ENCODE measurements at regions not wholly inside any gene's neighbourhood (a gene's known extent, or its start where the extent isn't known, plus 50 kb on each side); places are given as distances from the start of the nearest gene placed in this dataset.

DNA sequence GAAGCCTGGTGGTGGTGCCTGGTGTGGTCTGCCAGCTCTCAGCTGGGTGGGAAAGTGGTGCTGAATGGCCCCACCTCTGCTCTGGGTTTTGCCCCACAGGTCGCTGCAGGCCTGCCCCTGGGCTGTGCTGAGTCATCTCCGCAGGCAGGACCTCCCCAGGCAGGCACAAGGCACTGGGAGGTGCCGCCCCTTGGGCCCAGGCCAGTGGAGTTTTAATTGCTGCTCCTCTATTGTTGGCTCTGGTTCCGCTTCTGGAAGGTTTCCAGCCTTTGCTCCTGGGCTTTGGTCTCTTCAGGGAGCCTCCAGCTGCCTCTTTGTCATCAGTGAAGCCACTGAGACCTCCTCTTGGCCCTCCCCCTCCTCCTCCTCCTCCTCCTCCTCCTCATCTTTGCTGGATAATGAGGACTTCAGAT is 180.3 kb upstream of the GRB10 start:
- no peak for DNase-seq (ENCODE audit: low spot score)
- intact Hi-C loops (cut with DNase I) = no loop called here

DNA sequence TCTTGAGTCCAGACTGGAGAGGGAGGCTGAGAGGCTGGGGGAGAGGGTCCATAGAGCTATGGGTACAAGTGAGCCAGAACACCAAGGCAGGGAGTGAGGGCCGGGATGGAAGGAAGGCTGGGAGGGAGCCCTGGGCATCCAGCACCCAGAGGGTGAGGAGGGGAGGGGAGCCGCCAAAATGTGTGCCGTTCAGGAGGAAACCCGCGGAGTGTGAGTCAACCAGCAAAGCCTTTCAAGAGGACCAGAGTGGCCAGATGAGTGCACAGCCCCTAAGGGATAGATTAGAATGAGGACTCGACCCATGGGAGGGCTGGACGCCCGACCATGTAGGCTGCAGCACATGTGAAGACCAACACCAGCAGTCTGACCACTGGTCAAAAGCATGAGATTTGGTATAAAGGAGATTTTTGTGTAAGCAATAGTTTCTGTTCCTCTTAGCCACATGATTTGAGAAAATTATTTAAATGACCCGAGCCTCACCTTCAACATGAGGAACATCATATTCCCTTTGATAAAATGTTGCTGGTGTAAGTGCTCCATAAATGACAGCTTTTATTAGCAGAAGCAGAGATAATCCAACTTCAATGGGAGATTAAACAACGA is 179.7 kb upstream of the GRB10 start:
- no peak for DNase-seq (ENCODE audit: low spot score)
- intact Hi-C loops (cut with DNase I) = no loop called here

DNA sequence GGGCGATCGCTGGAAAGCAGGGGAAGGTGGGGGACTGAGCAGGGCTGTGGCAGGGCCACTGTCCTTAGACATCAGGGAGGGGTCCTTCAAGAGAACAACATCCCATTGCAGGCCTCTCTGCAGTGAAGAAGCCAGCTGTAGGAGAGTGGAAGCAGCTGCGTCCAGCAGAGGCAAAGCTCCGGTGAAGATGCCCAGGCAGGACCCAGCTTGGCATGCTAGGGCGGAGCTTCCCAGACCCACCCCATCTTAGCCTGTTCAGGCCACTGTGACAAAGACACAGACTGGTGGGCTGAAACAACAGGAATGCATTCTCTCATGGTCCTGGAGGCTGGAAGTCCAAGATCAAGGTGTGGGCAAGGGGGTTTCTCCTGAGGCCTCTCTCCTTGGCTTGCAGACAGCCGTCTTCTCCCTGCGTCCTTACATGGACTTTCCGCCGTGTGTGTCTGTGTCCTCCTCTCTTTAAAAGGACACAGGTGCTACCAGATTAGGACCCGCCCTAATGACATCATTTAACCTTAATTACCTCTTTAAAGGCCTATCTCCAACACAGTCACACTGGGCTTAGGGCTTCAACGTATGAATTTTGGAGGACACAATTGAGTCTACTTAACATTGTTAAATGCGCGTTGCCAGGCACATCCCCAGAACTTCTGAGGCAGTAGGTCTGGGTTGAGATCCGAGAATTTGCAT is 178.1 kb upstream of the GRB10 start:
- no peak for DNase-seq (ENCODE audit: low spot score)
- intact Hi-C loops (cut with DNase I) = no loop called here

DNA sequence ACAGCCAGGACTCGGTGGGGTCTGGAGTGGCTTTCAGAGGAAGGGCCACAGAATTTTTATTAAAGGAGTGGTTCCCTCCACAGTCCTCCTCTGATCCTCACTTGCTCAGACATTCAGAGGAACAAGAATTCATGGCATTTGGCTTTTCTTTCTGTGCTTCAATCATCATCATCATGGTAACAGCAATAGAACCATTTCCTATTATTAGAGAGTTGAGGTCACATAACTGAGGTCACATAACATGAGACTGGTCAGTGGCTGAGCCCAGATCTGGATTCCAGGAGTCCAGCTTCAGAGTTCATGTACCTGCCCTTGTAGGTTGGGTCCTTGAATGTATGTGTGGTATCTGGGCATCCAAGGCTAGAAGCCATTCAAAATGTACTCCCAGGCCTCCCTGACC is 177.3 kb upstream of the GRB10 start:
- intact Hi-C loops (cut with DNase I) = no loop called here
- DNase-seq (ENCODE audit: low spot score) = no peak

DNA sequence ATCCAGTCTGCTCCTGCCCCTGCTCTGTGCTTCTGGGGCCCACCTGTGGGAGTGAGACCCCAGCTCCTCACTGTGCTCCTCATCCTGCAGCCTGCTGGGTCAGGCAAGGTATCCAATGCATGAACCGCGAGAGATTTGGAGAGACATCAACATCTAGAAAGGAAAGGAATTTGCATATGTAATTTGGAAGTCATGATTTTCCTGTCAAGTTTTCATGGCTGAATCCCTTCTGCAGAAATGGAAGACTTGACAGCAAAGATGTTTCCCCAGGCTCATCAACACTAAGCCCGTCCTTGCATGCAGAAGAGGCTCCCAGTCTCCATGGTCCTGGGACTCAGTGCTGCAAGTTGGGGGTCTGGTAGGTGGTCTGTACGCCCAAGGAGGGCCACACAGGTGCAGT is 176.9 kb upstream of the GRB10 start:
- intact Hi-C loops (cut with DNase I) = no loop called here
- no peak for DNase-seq (ENCODE audit: low spot score)

DNA sequence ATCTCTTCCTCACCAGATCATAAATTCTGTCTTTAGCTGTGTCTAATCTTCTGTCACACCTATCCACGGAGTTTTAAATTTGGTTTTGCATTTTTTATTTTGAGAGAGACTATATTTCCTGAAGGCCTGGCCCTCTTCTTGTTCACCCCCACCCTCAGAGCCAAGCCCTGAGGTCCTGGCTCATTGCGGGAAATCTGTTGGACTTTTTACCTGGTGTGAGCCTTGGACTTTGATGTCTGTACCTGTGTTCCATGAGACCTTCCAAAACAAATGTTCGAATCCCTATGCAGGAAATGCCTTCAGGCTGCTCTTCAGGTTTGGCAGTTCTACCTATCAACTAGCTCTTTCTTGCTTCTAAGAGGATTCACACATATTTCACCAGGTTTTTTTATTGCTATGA is 175.2 kb upstream of the GRB10 start:
- intact Hi-C loops (cut with DNase I) = no loop called here
- DNase-seq (ENCODE audit: low spot score) = no peak

DNA sequence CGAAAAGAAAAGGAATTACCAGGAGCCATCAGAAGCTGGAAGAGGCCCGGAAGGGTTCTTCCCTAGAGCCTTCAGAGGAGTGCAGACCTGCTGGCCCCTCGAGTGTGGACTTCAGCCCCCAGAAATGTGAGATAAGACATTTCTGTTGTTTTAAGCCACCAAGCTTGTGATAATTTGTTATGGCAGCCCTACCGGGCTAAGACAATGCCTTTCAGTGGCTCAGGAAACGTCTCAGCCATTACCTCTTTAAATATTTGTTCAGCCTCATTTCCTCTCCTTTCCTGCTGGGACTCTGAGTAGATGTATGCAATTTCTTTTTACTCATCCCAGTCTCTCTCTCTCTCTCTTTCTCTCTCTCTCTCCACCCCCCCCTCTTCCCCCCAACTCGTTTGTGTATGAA is 174.7 kb upstream of the GRB10 start:
- intact Hi-C loops (cut with DNase I) = no loop called here
- no peak for DNase-seq (ENCODE audit: low spot score)

DNA sequence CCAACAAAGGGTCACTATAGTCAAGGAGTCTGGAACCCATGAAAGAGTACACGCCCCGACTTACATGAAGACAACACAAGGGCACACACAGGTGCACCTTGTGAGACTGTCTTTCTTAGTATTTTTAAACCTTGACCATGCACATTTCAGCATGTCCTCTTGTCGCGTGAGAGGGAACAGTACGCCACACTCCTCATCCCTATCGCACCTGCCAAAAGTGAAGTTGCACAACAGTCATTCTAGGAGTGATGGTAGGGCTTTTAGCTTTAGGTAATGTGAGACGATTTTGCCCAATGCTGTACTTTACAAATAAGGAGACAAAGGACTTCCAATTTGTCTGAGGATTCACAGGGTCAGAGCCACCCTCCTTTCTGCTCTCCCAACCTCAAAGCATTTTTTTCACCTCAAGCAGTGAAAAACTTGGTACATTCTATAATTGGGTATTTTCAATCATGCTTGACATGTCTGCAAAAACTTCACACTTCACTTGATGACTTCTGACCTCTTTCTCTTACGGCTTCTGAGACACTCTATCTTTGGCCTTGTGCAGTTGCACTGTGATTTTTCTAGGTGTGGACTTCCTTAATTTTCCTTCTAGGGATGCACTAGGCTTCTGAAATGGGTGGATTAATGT is 173.9 kb upstream of the GRB10 start:
- DNase-seq (ENCODE audit: low spot score) = no peak
- intact Hi-C loops (cut with DNase I) = no loop called here

DNA sequence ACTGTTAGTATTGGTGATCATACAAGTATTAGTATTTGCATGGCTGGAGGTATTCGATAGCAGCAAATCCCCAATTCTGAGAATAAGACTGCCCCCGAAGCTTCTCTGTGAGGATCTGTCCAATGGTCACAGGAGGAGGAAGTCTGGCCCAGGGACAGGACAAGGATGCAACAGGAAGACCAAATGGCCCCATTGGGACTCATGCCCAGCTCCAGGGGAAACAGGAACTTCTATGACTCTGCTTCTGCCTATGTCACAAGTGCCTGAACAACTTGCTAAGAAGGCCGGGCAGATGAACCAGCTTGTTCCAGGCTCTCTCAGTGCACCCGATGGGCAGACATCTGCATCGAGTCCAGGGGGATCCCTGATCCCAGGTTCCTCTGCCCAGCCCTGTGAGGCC is 172.0 kb upstream of the GRB10 start:
- intact Hi-C loops (cut with DNase I) = no loop called here
- DNase-seq (ENCODE audit: low spot score) = no peak

DNA sequence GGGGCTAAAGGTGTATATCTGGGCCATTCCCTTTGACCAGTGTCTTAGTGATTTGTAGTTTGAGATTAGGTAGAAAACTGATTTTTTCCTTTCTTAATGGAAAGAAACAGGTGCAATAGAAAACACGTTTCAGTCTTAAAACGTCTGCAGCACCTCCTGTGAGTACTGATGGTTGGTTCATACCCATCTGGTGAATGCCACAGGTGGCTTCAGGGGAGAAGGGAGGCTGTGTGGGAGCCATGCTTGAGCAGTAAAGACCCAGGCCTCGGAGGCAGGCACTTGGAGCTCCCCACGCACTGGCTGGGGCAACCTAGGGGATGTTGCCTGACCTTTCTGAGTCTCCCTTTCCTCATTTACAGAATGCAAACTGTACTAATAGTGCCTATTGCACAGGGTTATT is 171.5 kb upstream of the GRB10 start:
- intact Hi-C loops (cut with DNase I) = no loop called here
- no peak for DNase-seq (ENCODE audit: low spot score)

DNA sequence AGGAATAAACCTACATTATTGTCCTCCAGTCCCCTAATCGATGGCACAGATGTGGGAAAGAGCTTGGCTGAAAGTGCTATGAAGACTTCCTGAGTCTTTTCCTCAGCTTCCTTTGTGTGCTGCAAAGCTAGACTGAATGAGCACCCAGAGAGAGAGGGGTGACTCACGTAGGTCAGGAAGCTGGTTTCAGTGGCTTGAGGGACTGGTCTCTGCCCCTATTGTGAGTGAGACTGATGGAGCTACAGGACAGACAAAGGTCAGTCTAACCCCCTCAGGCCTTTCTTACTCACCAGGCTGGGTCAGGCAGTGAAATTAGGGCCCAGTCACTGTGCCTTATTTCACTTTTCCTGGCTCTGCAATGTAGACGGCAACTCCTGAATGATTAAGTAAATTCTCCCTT is 171.1 kb upstream of the GRB10 start:
- intact Hi-C loops (cut with DNase I) = no loop called here
- no peak for DNase-seq (ENCODE audit: low spot score)

DNA sequence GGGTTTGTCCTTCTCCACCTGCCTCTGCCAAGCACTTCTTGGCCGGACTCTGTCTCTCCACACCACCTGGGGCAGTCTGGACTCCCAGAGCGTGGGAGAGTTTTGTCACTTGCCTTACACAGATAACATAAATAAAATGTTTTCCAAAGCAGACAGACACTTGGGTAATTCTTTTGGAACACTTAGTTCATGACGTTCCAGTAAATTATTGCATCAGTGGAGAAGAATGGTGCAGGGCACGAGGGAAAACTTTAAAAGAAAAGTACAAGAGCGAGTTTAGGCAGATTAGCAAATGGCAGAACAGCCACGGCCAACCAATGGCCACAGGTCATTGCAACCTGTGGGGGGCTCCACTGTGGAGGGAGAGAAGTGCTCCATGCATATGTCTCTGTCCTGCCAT is 170.6 kb upstream of the GRB10 start:
- DNase-seq (ENCODE audit: low spot score) = no peak
- intact Hi-C loops (cut with DNase I) = no loop called here

DNA sequence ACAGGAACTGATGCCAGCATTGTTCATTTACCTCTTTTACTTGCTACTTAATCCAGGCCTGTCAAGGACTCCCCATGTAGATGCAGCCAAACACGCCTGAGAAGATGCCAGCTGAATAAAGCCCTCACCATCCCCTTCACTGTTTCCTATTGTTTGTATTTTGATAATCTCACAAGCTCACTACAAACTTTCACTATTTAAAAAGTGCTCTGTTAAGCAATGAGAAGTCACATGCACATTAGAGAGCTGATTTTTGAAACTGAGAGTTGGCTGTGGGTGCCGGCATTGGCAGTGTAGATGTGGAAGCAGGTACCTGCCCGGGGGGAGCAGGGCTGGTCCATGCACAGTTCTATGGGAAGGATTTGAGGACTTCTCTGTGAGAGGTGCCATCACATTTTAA is 169.8 kb upstream of the GRB10 start:
- intact Hi-C loops (cut with DNase I) = no loop called here
- DNase-seq (ENCODE audit: low spot score) = no peak

DNA sequence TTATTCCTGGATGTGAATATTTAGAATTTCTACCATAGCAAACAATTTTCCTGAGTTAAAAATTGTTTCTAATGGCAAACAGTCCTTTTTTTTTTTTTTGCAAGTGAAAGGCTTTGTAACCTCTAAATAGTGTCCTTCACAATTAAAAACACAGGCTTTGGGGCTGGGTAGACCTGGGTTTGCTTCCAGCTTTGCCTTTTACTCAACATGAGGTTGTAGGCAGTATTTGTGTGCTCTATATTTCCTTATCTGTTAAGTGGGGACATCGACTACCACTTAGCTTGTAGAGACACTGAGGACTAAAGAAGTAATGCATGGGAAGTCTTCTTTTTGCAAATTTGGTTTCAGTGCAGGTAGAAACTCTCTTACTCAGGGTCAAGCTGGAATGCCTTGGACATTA is 169.4 kb upstream of the GRB10 start:
- no peak for DNase-seq (ENCODE audit: low spot score)

DNA sequence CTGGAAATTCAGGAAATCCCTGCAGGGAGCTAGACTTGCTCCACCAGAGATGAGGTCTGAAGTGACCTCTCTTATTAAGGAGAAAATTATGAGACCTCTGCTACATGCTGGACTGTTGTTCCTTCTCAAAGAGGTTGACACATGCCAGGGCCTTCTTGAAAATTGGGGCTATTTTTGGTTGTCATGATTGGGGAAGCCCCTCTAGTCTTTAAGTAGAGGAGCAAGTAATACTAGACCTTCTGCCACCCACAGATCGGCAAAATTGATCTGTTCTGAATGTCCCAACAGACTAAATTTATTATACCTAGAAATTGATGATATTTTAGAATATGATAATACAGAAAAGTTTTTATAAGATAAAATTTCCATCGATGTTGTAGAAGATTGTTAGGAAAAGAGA is 160.8 kb upstream of the GRB10 start:
- no peak for DNase-seq (ENCODE audit: low spot score)
- intact Hi-C loops (cut with DNase I) = no loop called here

More for the DNA sequence above, 169.4 kb upstream of the GRB10 start:
- intact Hi-C loops (cut with DNase I) = no loop called here

DNA sequence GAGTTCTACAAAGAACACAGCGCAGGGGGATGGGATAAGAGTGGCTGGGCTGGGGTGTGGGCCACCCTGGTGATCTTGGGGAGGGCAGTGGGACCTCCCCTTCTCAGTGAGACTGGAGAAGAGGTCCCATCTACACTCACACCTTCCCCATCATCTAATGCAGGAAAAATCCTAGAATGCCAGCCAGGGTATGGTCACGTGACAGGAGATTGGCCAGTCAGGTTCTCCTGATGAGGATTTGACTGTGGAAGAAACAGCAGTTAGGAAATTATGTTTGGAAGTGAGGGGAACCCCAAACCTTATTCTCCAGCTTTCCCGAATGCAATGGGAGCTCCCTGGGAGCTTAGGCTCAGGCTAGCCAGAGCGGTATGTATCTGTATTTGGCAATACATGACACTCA is 158.8 kb upstream of the GRB10 start:
- DNase-seq (ENCODE audit: low spot score) = no peak
- intact Hi-C loops (cut with DNase I) = no loop called here

DNA sequence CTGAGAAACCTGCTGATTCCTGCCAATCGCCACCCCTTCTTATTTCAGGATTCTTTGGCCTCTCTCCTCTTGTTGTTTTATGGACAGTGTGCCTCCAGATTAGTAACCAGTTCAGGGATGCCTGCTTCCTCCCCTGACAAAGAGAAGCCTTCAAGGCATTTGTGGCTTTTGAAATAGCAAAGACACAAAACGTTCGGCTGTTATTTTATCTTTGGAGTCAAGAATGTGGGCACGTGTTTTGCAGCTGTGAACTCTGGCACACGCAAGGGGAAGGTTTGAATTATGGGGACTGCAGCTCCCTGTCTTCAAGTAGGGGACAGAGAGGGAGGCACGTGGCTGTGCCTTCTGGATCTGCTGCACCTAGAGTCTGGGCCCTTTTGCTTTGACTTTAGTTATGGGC is 157.9 kb upstream of the GRB10 start:
- intact Hi-C loops (cut with DNase I) = no loop called here
- DNase-seq (ENCODE audit: low spot score) = no peak

DNA sequence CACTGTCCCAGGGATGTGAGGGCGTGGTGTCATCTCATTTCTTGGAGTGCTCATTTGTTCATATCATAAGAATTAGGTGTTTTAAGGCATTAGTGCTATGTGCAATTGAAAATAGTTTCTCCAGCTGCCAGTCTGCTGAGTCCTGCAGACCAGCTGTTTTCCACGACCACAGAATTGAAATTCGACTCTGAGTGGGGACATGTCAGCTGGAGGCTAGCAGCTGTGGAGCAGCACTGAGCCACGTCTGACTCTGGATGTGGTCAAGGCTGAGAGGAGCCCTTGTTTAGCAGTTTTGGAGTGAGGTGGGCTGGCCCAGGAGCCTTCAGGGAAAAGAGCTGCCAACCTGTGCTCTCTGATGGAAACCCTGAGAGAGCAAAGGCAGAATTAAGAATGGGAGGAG is 156.3 kb upstream of the GRB10 start:
- intact Hi-C loops (cut with DNase I) = no loop called here
- DNase-seq (ENCODE audit: low spot score) = no peak

DNA sequence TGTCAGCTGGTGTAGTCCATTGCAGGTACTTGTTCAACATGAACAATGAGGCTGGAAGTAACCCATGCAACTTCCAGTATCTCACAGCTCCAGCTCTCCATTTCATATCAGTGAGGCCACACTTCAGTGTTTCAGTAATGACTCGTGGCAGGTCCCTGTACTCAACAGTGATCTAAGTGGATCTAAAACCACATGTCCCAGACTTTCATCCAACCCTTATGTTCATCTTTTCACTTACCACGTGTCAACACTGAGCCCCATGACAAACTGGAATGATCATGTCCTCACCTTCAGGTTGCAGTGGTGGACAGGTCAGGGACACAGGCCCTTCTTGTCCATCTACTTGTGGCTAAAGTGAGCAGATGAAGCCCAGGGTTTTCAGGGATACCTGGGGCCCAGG is 155.0 kb upstream of the GRB10 start:
- intact Hi-C loops (cut with DNase I) = no loop called here
- DNase-seq (ENCODE audit: low spot score) = no peak

DNA sequence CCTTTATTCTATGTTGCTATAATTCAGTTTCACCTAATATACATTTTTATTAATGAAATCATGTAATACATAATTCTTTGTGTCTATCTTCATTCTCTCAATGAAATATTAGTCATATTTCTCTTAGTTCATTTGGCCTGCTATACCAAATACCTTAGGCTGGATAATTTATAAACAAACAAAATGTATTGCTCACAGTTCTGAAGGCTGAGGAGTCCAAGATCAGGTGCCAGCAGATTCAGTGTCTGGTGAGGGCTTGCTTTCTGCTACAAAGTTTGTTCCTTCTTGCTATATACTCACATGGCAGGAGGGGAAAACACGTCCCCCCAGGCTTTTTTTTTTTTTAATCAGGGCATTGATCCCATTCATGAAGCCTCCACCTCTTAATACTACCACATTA is 143.4 kb upstream of the GRB10 start:
- no peak for DNase-seq (ENCODE audit: low spot score)
- intact Hi-C loops (cut with DNase I) = no loop called here

DNA sequence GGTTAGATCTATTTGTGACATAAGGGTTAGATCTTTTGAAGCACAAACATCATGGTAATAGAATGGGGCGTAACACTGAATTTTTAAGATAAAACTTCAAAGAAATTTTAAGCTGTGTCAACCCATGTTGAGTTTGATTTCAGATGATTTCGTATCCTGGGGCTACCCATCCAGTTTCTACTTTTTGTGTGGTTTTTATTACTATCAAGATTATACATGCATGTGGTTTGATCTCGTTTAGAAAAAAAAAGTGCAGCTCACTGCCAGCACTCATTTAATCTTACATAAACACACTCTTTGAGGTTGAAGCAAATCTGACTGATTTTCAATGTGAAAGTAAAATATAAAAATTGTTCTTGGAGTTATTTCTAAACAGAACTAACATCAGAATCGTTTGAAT is 140.8 kb upstream of the GRB10 start:
- intact Hi-C loops (cut with DNase I) = no loop called here

More for the DNA sequence above, 140.8 kb upstream of the GRB10 start:
- DNase-seq (ENCODE audit: low spot score) = no peak

Measured in posterior vena cava (tissue), 2 donors.